Spleen (tissue), 7 donors: ENCODE measurements at regions not wholly inside any gene's neighbourhood (a gene's known extent, or its start where the extent isn't known, plus 50 kb on each side); places are given as distances from the start of the nearest gene placed in this dataset.

Experiments
- CTCF ChIP-seq, 11 experiments: fragments of 200-600 bp in 7 of 11; fragments of 450-650 bp in 4 of 11; sonication (generic) in 4 of 11; IDR thresholded peaks in 8 of 11; conservative IDR thresholded peaks in 3 of 11; 1 replicate in 7 of 11; 2 replicates in 4 of 11; pipeline versions ENCODE4 v1.4.0 to v1.8.0; 2016 to 2021; ENCODE audit warnings: antibody characterized with exemption in 11 of 11, inconsistent platforms in 4 of 11, mild to moderate bottlenecking in 1 of 11
- POLR2A ChIP-seq, 3 donors: fragments of 450-650 bp; IDR thresholded peaks; one replicate each; pipeline ENCODE4 v1.5.1; 2017; ENCODE audit warnings: antibody characterized with exemption in 3 of 3, mild to moderate bottlenecking in 1 of 3
- POLR2AphosphoS5 ChIP-seq, 3 donors: sonication (generic); formaldehyde crosslinking; IDR thresholded peaks; one replicate each; pipeline ENCODE4 v1.5.1; 2017; ENCODE audit warnings: antibody characterized with exemption in 3 of 3
- donor health status: DM: no; HTN: no; CAD: no; lungs with moderate emphysema.
- donor health status: DM: no; HTN: no; CAD: no.
- donor health status: DM: no; HTN: no; CAD: no.

- TF ChIP-seq POLR2AphosphoS5 (IDR thresholded peaks at IDR 0.05) (no peak), CTCF (IDR thresholded peaks at IDR 0.05 in 8 of 11, conservative IDR thresholded peaks at IDR 0.05 in 3 of 11) (no peak), POLR2A (IDR thresholded peaks at IDR 0.05) (no peak)
Measured at GRCh38 chr19:30841934-30842333, 469.8 kb downstream of the ZNF536 start.
